ENCODE measurements at regions not wholly inside any gene's neighbourhood (a gene's known extent, or its start where the extent isn't known, plus 50 kb on each side); places are given as distances from the start of the nearest gene placed in this dataset.

DNA sequence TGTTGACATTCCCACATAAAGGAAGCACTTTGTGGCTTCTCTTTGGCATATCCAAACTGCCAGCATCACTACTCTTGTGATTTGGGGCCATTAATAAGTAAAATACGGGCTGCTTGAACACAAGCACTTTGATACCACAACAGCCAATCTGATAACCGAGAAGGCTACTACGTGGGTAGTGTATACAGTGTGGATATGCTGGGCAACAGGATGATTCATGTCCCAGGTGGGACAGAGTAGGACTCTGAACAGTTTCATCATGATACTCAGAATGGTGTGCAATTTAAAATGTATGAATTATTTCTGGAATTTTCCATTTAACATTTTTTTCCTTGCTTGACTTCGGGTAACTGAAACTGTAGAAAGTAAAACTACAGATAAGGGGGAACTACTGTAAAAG lies 225.0 kb upstream of the DDHD1 start (continued):
- TF ChIP-seq ZNF462 (CRISPR knock-in tag; IDR thresholded peaks at IDR 0.05) = no peak
- no peak for TF ChIP-seq CTCF (conservative IDR thresholded peaks at IDR 0.05; ENCODE audit: low read depth in 2 of 2)
- no peak for TF ChIP-seq ZNF114 (CRISPR knock-in tag; IDR thresholded peaks at IDR 0.05)
- no peak for TF ChIP-seq EZH2 (IDR thresholded peaks at IDR 0.05; ENCODE audit: low read depth, unreplicated experiment)

DNA sequence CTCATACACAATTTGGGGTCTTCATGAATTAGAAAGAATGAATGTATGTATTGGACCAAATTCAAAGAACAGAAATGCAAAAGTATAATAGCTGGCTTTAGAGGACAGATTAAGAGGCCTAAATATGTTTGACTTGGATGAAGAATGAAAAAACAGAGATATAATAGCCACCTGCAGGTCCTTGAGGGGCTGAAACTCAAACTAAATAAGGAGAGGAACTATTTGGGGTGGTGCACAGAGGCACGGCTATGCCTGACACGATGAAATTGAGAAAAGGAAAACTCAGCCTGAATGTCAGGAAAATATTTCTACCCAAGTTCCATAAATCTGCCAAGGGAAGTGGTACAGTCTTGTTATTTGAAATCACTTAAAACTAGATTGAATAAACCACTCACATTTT lies 222.9 kb upstream of the DDHD1 start:
- ATAC-seq = no peak
- no peak overlapping the region for H3K4me3 Mint-ChIP-seq

More for the DNA sequence above, 222.9 kb upstream of the DDHD1 start:
- no peaks in the 10 kb centered on the region for H3K4me1 ChIP-seq (ENCODE audit: insufficient read depth)
- H3K4me1 Mint-ChIP-seq = no peaks in the 10 kb centered on the region
- H3K36me3 Mint-ChIP-seq (ENCODE audit: low read depth) = no peaks in the 10 kb centered on the region
- no peak overlapping the region for H3K4me2 ChIP-seq
- H3K4me3 ChIP-seq = no peak overlapping the region
- no peak overlapping the region for H3K27ac Mint-ChIP-seq
- no peaks in the 10 kb centered on the region for H4K20me1 ChIP-seq (replicated peaks; ENCODE audit: insufficient read depth)
- no peaks in the 10 kb centered on the region for H3K27me3 ChIP-seq (ENCODE audit: insufficient read depth)
- TF ChIP-seq JUNB (IDR thresholded peaks at IDR 0.05; ENCODE audit: unreplicated experiment) (no peak), STAT1 (IDR thresholded peaks at IDR 0.05; ENCODE audit: unreplicated experiment) (no peak)
- H3K36me3 ChIP-seq (ENCODE audit: insufficient read depth) = no peaks in the 10 kb centered on the region
- H2AFZ ChIP-seq = no peak overlapping the region
- no peak overlapping the region for H3K27ac ChIP-seq (ENCODE audit: low read depth)
- peaks cover 3% of the 10 kb centered on the region for H3K27me3 Mint-ChIP-seq (ENCODE audit: insufficient read depth, low read depth, poor library complexity)
- peaks cover 14% of the 10 kb centered on the region for H3K9me2 ChIP-seq (ENCODE audit: insufficient read depth)
- no peaks in the 10 kb centered on the region for H3F3A ChIP-seq (replicated peaks; ENCODE audit: low read depth)
- no peaks in the 10 kb centered on the region for H3K9me3 Mint-ChIP-seq
- DNase-seq (ENCODE audit: low spot score) = no peak
- no peaks in the 10 kb centered on the region for H3K79me2 ChIP-seq (replicated peaks; ENCODE audit: insufficient read depth)

Measured in GM23338 (cell line).